GM12873 (cell line): ENCODE measurements at regions not wholly inside any gene's neighbourhood (a gene's known extent, or its start where the extent isn't known, plus 50 kb on each side); places are given as distances from the start of the nearest gene placed in this dataset.

Experiments
- TF ChIP-seq, protein P1 (sequence below): IDR thresholded peaks from 2 replicates; pipeline ENCODE4 v1.5.1; 2012; ENCODE audit warnings: low read depth, mild to moderate bottlenecking, moderate library complexity, low read length, control low read depth; ENCODE audit not compliant: insufficient read depth; ENCODE audit errors: missing control alignments

DNA sequence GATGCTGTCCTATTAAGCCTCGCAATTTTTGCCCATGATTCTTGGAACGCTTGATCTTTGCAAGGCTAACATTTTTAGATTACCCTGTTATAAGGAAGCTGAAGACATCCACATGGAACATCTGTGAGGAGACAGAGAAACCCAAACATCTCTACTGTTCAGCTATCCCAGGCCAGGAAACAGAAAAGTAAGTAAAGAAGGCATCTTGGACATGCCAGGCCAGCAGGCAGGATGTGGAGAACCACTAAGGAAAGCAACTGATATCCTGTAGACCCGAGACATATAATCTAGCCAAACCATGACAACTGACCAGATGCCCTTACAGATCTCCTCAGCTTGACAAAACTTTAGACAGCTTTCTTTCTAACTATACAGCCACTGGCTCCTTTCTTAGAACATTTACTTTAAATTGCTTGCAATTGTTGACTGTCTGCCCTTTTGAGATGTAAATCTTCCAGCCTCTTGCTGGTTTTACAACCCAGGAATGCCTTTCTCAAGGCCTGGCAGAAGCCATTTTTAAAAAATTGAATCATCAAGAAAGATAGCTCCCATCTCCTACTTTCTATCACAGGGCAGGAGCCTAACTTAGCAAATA is 255.8 kb upstream of the DACH1 start:
- TF ChIP-seq, protein P1, sequence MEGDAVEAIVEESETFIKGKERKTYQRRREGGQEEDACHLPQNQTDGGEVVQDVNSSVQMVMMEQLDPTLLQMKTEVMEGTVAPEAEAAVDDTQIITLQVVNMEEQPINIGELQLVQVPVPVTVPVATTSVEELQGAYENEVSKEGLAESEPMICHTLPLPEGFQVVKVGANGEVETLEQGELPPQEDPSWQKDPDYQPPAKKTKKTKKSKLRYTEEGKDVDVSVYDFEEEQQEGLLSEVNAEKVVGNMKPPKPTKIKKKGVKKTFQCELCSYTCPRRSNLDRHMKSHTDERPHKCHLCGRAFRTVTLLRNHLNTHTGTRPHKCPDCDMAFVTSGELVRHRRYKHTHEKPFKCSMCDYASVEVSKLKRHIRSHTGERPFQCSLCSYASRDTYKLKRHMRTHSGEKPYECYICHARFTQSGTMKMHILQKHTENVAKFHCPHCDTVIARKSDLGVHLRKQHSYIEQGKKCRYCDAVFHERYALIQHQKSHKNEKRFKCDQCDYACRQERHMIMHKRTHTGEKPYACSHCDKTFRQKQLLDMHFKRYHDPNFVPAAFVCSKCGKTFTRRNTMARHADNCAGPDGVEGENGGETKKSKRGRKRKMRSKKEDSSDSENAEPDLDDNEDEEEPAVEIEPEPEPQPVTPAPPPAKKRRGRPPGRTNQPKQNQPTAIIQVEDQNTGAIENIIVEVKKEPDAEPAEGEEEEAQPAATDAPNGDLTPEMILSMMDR = no peak

DNA sequence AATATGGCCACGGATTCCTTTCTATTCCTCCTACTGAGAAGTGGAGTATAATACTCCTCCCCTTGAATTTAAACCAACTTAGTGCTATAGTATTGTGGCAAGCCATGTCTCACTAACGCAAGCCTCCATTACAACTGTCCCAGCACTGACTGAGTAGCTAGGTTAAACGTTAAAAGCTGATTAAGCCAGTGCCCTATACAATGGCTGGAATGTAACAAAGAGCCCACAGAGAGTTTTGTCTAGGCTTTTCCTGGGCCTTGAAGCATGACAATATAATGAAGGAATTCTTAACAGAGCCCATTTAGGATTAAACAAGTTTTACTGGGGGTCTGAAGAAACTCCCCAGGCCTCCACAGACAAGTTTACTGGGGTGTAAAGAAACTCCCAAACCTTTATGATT is 254.5 kb upstream of the DACH1 start:
- TF ChIP-seq, protein P1 = no peak

DNA sequence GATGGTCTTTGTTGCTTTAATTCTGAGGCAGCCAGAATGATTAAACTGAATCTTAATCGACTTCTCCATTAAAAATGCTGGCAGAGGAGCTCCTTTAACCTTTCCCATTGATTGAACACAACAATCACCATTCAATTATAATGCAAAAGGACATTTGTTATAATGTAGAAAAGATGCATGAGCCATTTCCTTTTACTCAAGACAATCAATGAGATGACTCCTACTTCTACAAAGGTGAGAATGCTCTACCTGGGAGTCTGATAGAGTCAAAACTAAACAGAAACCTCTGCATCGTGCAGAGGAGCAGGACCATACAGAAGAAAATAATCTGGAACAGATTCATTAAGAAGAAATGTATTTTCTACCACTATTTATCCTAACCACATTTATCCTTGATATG is 253.6 kb upstream of the DACH1 start:
- TF ChIP-seq, protein P1 = no peak

DNA sequence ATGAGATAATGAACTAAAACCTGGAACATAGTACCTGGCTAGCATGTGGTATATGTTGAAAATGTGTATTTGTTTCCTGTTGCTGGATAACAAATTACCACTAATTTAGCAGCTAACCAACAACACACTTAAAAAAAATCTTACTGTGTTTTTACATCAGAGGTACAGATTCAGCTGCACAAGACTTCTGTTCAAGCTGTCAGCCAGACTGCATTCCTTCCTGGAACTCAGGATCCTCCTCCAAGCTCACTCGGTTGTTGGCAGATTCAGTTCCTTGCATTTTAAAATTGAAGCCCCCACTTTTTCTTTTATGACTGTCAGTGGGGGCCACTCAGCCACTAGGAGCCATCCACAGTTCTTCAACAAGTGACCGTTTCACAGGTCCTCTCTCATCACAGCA is 246.9 kb upstream of the DACH1 start:
- TF ChIP-seq, protein P1 = no peak

DNA sequence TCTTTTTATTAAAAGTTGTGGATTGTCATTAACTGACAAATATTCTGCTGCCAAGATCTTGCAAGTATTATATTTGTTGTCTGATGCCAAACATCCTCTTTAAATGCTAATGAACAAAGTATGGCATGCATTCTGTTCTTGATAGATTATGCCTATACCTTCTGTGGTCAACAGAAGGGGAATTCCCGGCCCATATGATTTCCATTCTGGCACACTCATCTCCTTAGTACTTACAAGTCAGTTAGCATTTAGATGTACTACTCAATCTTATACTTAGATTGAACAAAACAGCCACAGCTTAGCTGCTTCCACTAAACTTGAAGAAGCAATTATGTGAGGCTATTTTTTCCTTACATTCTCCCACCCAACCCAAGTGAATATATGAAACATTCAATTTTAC is 246.1 kb upstream of the DACH1 start:
- TF ChIP-seq, protein P1 = no peak

DNA sequence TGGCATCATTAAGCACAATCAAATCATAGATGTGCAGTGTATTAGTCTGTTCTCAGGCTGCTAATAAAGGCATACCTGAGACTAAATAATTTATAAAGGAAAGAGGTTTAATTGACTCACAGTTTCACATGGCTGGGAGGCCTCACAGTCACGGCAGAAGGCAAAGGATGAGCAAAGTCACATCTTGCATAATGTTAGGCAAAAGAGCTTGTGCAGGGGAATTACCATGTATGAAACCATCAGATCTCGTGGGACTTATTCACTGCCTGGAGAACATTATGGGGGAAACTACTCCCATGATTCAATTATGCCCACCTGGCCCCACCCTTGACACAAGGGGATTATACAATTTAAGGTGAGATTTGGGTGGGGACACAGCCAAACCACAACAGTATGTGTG is 245.2 kb upstream of the DACH1 start:
- TF ChIP-seq, protein P1 = no peak

DNA sequence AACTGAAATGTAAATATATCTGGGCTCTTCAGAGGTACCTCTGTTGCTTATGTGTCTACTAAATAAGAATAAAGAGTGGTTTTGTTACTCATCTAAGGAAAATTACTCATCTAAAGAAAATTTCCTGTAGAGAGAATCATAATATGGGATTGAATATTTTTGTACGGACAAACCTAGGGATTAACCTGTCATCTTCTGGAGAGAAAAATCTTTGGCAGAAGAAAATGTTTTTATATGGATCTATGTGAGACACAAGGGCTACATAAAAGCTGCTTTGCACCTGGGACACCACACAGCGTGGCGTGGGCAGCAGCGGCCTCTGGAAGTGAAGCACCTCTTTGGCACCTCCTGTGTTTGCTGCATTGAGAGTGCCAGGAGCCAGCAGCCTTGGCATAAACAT is 242.9 kb upstream of the DACH1 start:
- TF ChIP-seq, protein P1 = no peak

DNA sequence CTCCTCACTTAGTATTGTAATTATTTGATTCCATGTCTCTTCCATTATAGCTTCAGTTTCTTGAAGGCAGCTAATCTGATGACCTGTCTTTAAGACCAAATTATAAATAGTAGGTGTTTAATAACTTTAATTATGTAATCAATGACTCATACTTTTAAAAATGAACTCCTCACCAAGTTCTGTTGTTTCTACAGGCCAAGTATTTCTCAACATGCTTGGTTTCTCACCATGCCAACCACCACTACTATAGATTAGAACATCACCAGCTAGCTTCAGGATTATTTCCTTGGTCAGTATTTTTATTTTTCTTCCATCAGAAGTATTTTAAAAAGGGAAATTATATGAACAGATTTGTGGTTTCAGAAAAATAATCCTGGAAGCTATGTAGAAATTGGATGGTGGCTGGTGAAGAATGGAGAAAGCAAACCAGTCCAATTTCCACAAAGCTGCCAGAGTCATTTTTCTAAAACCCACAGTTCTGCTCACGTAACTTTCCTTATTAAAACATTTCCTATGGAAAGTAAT is 237.7 kb upstream of the DACH1 start:
- TF ChIP-seq, protein P1 = no peak
